Heart left ventricle (tissue), 16 donors: ENCODE measurements at regions not wholly inside any gene's neighbourhood (a gene's known extent, or its start where the extent isn't known, plus 50 kb on each side); places are given as distances from the start of the nearest gene placed in this dataset.
A peak's percentile ranks its signal among the peaks of the same experiment; 100 is the strongest.

ENCODE experiments used
- ATAC-seq, 4 donors: fragments of 200-7000 bp; cut with Tn5 transposase; one replicate each; pipeline ENCODE4 v1.9.1; 2020 to 2022; ENCODE audit warnings: moderate library complexity in 4 of 4, mild to moderate bottlenecking in 3 of 4, moderate number of reproducible peaks in 1 of 4
- DNase-seq, 5 donors: peaks; one replicate each; pipeline ENCODE4 v3.0.0-alpha.2; 2020
- H3K27ac ChIP-seq, 12 donors: fragments of 200-600 bp; sonication (generic) in 4 of 12; one replicate each; pipeline versions ENCODE4 v1.5.0 to v1.8.0; 2016 to 2022; ENCODE audit warnings: mild to moderate bottlenecking in 2 of 12
- H3K27me3 ChIP-seq, 9 donors: fragments of 200-600 bp; sonication (generic) in 2 of 9; one replicate each; pipeline versions ENCODE4 v1.5.1 to v1.8.0; 2016 to 2022; ENCODE audit warnings: mild to moderate bottlenecking in 3 of 9
- H3K36me3 ChIP-seq, 9 donors: fragments of 200-600 bp; sonication (generic) in 2 of 9; one replicate each; pipeline versions ENCODE4 v1.5.0 to v1.8.0; 2018 to 2022; ENCODE audit warnings: mild to moderate bottlenecking in 2 of 9
- H3K4me1 ChIP-seq, 12 donors: fragments of 200-600 bp; sonication (generic) in 4 of 12; one replicate each; pipeline versions ENCODE4 v1.5.0 to v1.8.0; 2016 to 2022; ENCODE audit warnings: mild to moderate bottlenecking in 3 of 12
- H3K4me3 ChIP-seq, 12 donors: fragments of 200-600 bp; sonication (generic) in 4 of 12; one replicate each; pipeline versions ENCODE4 v1.5.0 to v1.8.0; 2017 to 2022; ENCODE audit warnings: mild to moderate bottlenecking in 9 of 12, moderate library complexity in 4 of 12
- H3K9me3 ChIP-seq, 12 donors: fragments of 200-600 bp; sonication (generic) in 4 of 12; one replicate each; pipeline versions ENCODE4 v1.5.0 to v1.8.0; 2016 to 2022; ENCODE audit warnings: mild to moderate bottlenecking in 1 of 12
- CTCF ChIP-seq, 12 donors: fragments of 200-600 bp; sonication (generic) in 4 of 12; IDR thresholded peaks; one replicate each; pipeline versions ENCODE4 v1.5.0 to v1.8.0; 2018 to 2022; ENCODE audit warnings: antibody characterized with exemption in 12 of 12, mild to moderate bottlenecking in 5 of 12
- POLR2A ChIP-seq, 2 donors: fragments of 450-650 bp; IDR thresholded peaks; one replicate each; pipeline ENCODE4 v1.6.1; 2017; ENCODE audit warnings: antibody characterized with exemption in 2 of 2, mild to moderate bottlenecking in 2 of 2, moderate library complexity in 2 of 2
- WGBS, 4 donors: extraction: QIAGEN DNeasy Blood & Tissue Kit in 2 of 4; methylation state at CpG; one replicate each; pipeline versions ENCODE4 v1.1.5 to v1.1.7; 2013 to 2018; 5-methylcytosine and 5-hydroxymethylcytosine counted together
- intact Hi-C, 10 donors: fragments of 100-400 bp; cut with DNase I; formaldehyde crosslinking; loops; one replicate each; pipeline versions ENCODE4 v1.11.1 to v1.14.2; 2022
- donor health status: ischemic (EF 13 %, LVEDD 7.1; RV severe dilation, severe dysfunction).
- donor health status: healthy with polysubstance abuse.
- donor health status: DM: no; HTN: yes; CAD: no.
- donor health status: DM: no; HTN: no; CAD: no.
- donor health status: ischemic (EF 25% LVEDD 6.9; RV normal size, moderate dysfunction).
- donor health status: ischemic (EF 25% LVEDD 5.7; RV mildly dilated, moderate dysfunction).
- donor health status: healthy.
- donor health status: DM: yes; HTN: yes; CAD: no.
- donor health status: ischemic (EF 35%, LVEDD 5.7; RV mildly dilated, moderate dysfunction).
- donor health status: nonischemic (EF 11% LVEDD 7.7; RV severe dilation, severe dysfunction).
- donor health status: DM: yes; HTN: yes; CAD: no.
- donor health status: PGD.
- donor health status: ischemic (EF 29% LVEDD 5.4; RV normal size, mild dysfunction).
- donor health status: nonischemic (EF 23%, LVEDD 6.1; RV moderate dilation, normal function).

GRCh38 chr6:112568066-112568465 is 220.9 kb downstream of the RFPL4B start:
- ATAC-seq (no peak), DNase-seq (no peak)
- TF ChIP-seq POLR2A (IDR thresholded peaks at IDR 0.05) (no peak), CTCF (IDR thresholded peaks at IDR 0.05) (no peak)
- Histone ChIP-seq H3K9me3 (no peaks in the 10 kb centered on the region), H3K27me3 (no peaks in the 10 kb centered on the region), H3K4me3 (no peak overlapping the region), H3K27ac (no peak overlapping the region), H3K4me1 (peaks cover 0 to 12% (median 2%) of the 10 kb centered on the region in 12 donors), H3K36me3 (no peaks in the 10 kb centered on the region)
- intact Hi-C loops, result no loop called here

- no peaks in the 10 kb centered on the region for H3K27me3 ChIP-seq
- no peak overlapping the region for H3K27ac ChIP-seq
- no peaks in the 10 kb centered on the region for H3K36me3 ChIP-seq
- DNase-seq (peak in 4 of 5 donors; percentile 10 to 34 (median 23)), ATAC-seq (peak in 2 of 4 donors; percentile 53 to 58)
- H3K4me3 ChIP-seq, result no peak overlapping the region
- H3K4me1 ChIP-seq, result peaks cover 0 to 4% (median 0%) of the 10 kb centered on the region in 12 donors
- intact Hi-C loops, result no loop called here
- no peak for TF ChIP-seq CTCF (IDR thresholded peaks at IDR 0.05)
- TF ChIP-seq POLR2A (IDR thresholded peaks at IDR 0.05), result no peak
- WGBS, 4 donors, result 63 to 77% (median 65%) methylated on average over 5 of the region's 5 CpGs
- no peaks in the 10 kb centered on the region for H3K9me3 ChIP-seq
Observed at GRCh38 chr6:112571488-112572270, 224.5 kb downstream of the RFPL4B start.

- no peak overlapping the region for H3K4me3 ChIP-seq
- no peak for TF ChIP-seq POLR2A (IDR thresholded peaks at IDR 0.05)
- WGBS, 4 donors, result 71 to 79% (median 77%) methylated on average over 3 of the region's 3 CpGs
- intact Hi-C loops, result no loop called here
- no peaks in the 10 kb centered on the region for H3K27me3 ChIP-seq
- DNase-seq (no peak), ATAC-seq (no peak)
- H3K36me3 ChIP-seq, result no peaks in the 10 kb centered on the region
- H3K4me1 ChIP-seq, result peaks cover 0 to 4% (median 0%) of the 10 kb centered on the region in 12 donors
- no peaks in the 10 kb centered on the region for H3K9me3 ChIP-seq
- H3K27ac ChIP-seq, result no peak overlapping the region
Observed at GRCh38 chr6:112574190-112574589, 227.1 kb downstream of the RFPL4B start.

GRCh38 chr6:112575309-112575834 is 228.2 kb downstream of the RFPL4B start:
- Histone ChIP-seq H3K4me3 (no peak overlapping the region), H3K36me3 (no peaks in the 10 kb centered on the region), H3K27me3 (no peaks in the 10 kb centered on the region), H3K4me1 (peaks cover 0 to 4% (median 0%) of the 10 kb centered on the region in 12 donors), H3K9me3 (no peaks in the 10 kb centered on the region), H3K27ac (no peak overlapping the region)
- TF ChIP-seq CTCF (IDR thresholded peaks at IDR 0.05) (no peak), POLR2A (IDR thresholded peaks at IDR 0.05) (no peak)
- 87 to 96% (median 92%) methylated on average over 3 of the region's 3 CpGs for WGBS, 4 donors
- DNase-seq (no peak), ATAC-seq (no peak)
- intact Hi-C loops, result no loop called here
